SKM-1 (cell line): ENCODE measurements at regions not wholly inside any gene's neighbourhood (a gene's known extent, or its start where the extent isn't known, plus 50 kb on each side); places are given as distances from the start of the nearest gene placed in this dataset.
"Not testable (repeated sequence)": the region's sequence is repeated elsewhere in the genome, so short reads cannot be mapped to it uniquely, and the experiment has no call there.

ENCODE experiments used
- DNase-seq: peaks from one replicate; lab custom pipeline; 2025; ENCODE audit not compliant: unreplicated experiment; lab: John Stamatoyannopoulos, UW

GRCh38 chr13:82259284-82259683 lies 1623.0 kb downstream of the SLITRK1 start:
- no peak for DNase-seq

- DNase-seq = no peak
Observed at GRCh38 chr13:82257790-82258507, 1624.3 kb downstream of the SLITRK1 start.

- no peak for DNase-seq
Observed at GRCh38 chr13:82248762-82249161, 1633.5 kb downstream of the SLITRK1 start.

GRCh38 chr13:82245860-82246259 lies 1636.4 kb downstream of the SLITRK1 start:
- DNase-seq = no peak

GRCh38 chr13:82224806-82225205 lies 1657.5 kb downstream of the SLITRK1 start:
- no peak for DNase-seq

- DNase-seq = no peak
Observed at GRCh38 chr13:82221621-82222020, 1660.7 kb downstream of the SLITRK1 start.

GRCh38 chr13:82220641-82221040 lies 1661.6 kb downstream of the SLITRK1 start:
- no peak for DNase-seq

GRCh38 chr13:82216165-82216564 lies 1666.1 kb downstream of the SLITRK1 start:
- DNase-seq = no peak

- DNase-seq = no peak
Observed at GRCh38 chr13:82214341-82214740, 1667.9 kb downstream of the SLITRK1 start.

- DNase-seq = no peak
Observed at GRCh38 chr13:82206241-82206640, 1676.0 kb downstream of the SLITRK1 start.

GRCh38 chr13:82202398-82202797 lies 1679.9 kb downstream of the SLITRK1 start:
- no peak for DNase-seq

GRCh38 chr13:82196087-82196486 lies 1686.2 kb downstream of the SLITRK1 start:
- DNase-seq = no peak

GRCh38 chr13:82187227-82187626 lies 1695.0 kb downstream of the SLITRK1 start:
- no peak for DNase-seq

- no peak for DNase-seq
Observed at GRCh38 chr13:82176751-82177150, 1705.5 kb downstream of the SLITRK1 start.

- DNase-seq = no peak
Observed at GRCh38 chr13:82165396-82166174, 1716.7 kb downstream of the SLITRK1 start.

- not testable (repeated sequence) for DNase-seq
Observed at GRCh38 chr13:82164780-82165395, 1717.4 kb downstream of the SLITRK1 start.

- no peak for DNase-seq
Observed at GRCh38 chr13:82147526-82147925, 1734.7 kb downstream of the SLITRK1 start.

GRCh38 chr13:82136880-82137279 lies 1745.4 kb downstream of the SLITRK1 start:
- DNase-seq = no peak

- DNase-seq = no peak
Observed at GRCh38 chr13:82129281-82129680, 1753.0 kb downstream of the SLITRK1 start.

- DNase-seq = no peak
Observed at GRCh38 chr13:82118589-82118988, 1763.7 kb downstream of the SLITRK1 start.

GRCh38 chr13:82116422-82116989 lies 1765.8 kb downstream of the SLITRK1 start:
- DNase-seq = no peak

- no peak for DNase-seq
Observed at GRCh38 chr13:82115391-82115790, 1766.9 kb downstream of the SLITRK1 start.
